Heart left ventricle (tissue), 16 donors: ENCODE measurements at regions not wholly inside any gene's neighbourhood (a gene's known extent, or its start where the extent isn't known, plus 50 kb on each side); places are given as distances from the start of the nearest gene placed in this dataset.

Experiments used
- ATAC-seq, 4 donors: fragments of 200-7000 bp; cut with Tn5 transposase; one replicate each; pipeline ENCODE4 v1.9.1; 2020 to 2022; ENCODE audit warnings: moderate library complexity in 4 of 4, mild to moderate bottlenecking in 3 of 4, moderate number of reproducible peaks in 1 of 4
- DNase-seq, 5 donors: peaks; one replicate each; pipeline ENCODE4 v3.0.0-alpha.2; 2020
- H3K27ac ChIP-seq, 12 donors: fragments of 200-600 bp; sonication (generic) in 4 of 12; one replicate each; pipeline versions ENCODE4 v1.5.0 to v1.8.0; 2016 to 2022; ENCODE audit warnings: mild to moderate bottlenecking in 2 of 12
- H3K27me3 ChIP-seq, 9 donors: fragments of 200-600 bp; sonication (generic) in 2 of 9; one replicate each; pipeline versions ENCODE4 v1.5.1 to v1.8.0; 2016 to 2022; ENCODE audit warnings: mild to moderate bottlenecking in 3 of 9
- H3K36me3 ChIP-seq, 9 donors: fragments of 200-600 bp; sonication (generic) in 2 of 9; one replicate each; pipeline versions ENCODE4 v1.5.0 to v1.8.0; 2018 to 2022; ENCODE audit warnings: mild to moderate bottlenecking in 2 of 9
- H3K4me1 ChIP-seq, 12 donors: fragments of 200-600 bp; sonication (generic) in 4 of 12; one replicate each; pipeline versions ENCODE4 v1.5.0 to v1.8.0; 2016 to 2022; ENCODE audit warnings: mild to moderate bottlenecking in 3 of 12
- H3K4me3 ChIP-seq, 12 donors: fragments of 200-600 bp; sonication (generic) in 4 of 12; one replicate each; pipeline versions ENCODE4 v1.5.0 to v1.8.0; 2017 to 2022; ENCODE audit warnings: mild to moderate bottlenecking in 9 of 12, moderate library complexity in 4 of 12
- H3K9me3 ChIP-seq, 12 donors: fragments of 200-600 bp; sonication (generic) in 4 of 12; one replicate each; pipeline versions ENCODE4 v1.5.0 to v1.8.0; 2016 to 2022; ENCODE audit warnings: mild to moderate bottlenecking in 1 of 12
- POLR2A ChIP-seq, 2 donors: fragments of 450-650 bp; IDR thresholded peaks; one replicate each; pipeline ENCODE4 v1.6.1; 2017; ENCODE audit warnings: antibody characterized with exemption in 2 of 2, mild to moderate bottlenecking in 2 of 2, moderate library complexity in 2 of 2
- WGBS, 4 donors: extraction: QIAGEN DNeasy Blood & Tissue Kit in 2 of 4; methylation state at CpG; one replicate each; pipeline versions ENCODE4 v1.1.5 to v1.1.7; 2013 to 2018; 5-methylcytosine and 5-hydroxymethylcytosine counted together
- intact Hi-C, 10 donors: fragments of 100-400 bp; cut with DNase I; formaldehyde crosslinking; loops; one replicate each; pipeline versions ENCODE4 v1.11.1 to v1.14.2; 2022
- TF ChIP-seq, protein P1 (sequence below), 12 donors: fragments of 200-600 bp; sonication (generic) in 4 of 12; IDR thresholded peaks; one replicate each; pipeline versions ENCODE4 v1.5.0 to v1.8.0; 2018 to 2022; ENCODE audit warnings: antibody characterized with exemption in 12 of 12, mild to moderate bottlenecking in 5 of 12
- donor health status: ischemic (EF 13 %, LVEDD 7.1; RV severe dilation, severe dysfunction).
- donor health status: healthy with polysubstance abuse.
- donor health status: DM: no; HTN: yes; CAD: no.
- donor health status: DM: no; HTN: no; CAD: no.
- donor health status: ischemic (EF 25% LVEDD 6.9; RV normal size, moderate dysfunction).
- donor health status: ischemic (EF 25% LVEDD 5.7; RV mildly dilated, moderate dysfunction).
- donor health status: healthy.
- donor health status: DM: yes; HTN: yes; CAD: no.
- donor health status: ischemic (EF 35%, LVEDD 5.7; RV mildly dilated, moderate dysfunction).
- donor health status: nonischemic (EF 11% LVEDD 7.7; RV severe dilation, severe dysfunction).
- donor health status: DM: yes; HTN: yes; CAD: no.
- donor health status: PGD.
- donor health status: ischemic (EF 29% LVEDD 5.4; RV normal size, mild dysfunction).
- donor health status: nonischemic (EF 23%, LVEDD 6.1; RV moderate dilation, normal function).

DNA sequence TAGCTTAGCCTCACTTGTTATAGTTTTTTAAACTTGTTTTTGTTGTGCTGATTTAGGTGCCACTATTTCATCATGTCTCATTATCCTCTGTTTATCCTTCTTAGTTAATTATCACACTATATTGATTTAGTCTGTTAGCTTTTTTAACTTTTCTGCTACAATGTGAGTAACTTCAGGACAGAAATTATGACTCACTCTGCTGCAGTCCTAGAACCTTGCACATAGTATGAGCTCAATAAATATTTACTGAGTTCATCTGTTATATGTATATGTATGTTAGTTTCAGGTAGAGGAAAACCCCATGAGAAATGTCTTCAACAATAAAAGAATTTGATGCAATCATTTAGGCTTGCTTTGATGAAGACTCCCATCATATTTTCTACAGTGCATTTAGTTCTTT lies 224.3 kb upstream of the NAV3 start:
- TF ChIP-seq, protein P1, sequence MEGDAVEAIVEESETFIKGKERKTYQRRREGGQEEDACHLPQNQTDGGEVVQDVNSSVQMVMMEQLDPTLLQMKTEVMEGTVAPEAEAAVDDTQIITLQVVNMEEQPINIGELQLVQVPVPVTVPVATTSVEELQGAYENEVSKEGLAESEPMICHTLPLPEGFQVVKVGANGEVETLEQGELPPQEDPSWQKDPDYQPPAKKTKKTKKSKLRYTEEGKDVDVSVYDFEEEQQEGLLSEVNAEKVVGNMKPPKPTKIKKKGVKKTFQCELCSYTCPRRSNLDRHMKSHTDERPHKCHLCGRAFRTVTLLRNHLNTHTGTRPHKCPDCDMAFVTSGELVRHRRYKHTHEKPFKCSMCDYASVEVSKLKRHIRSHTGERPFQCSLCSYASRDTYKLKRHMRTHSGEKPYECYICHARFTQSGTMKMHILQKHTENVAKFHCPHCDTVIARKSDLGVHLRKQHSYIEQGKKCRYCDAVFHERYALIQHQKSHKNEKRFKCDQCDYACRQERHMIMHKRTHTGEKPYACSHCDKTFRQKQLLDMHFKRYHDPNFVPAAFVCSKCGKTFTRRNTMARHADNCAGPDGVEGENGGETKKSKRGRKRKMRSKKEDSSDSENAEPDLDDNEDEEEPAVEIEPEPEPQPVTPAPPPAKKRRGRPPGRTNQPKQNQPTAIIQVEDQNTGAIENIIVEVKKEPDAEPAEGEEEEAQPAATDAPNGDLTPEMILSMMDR (IDR thresholded peaks at IDR 0.05), result no peak
- no peak for TF ChIP-seq POLR2A (IDR thresholded peaks at IDR 0.05)
- Histone ChIP-seq H3K27ac (no peak overlapping the region), H3K4me3 (no peak overlapping the region), H3K9me3 (no peaks in the 10 kb centered on the region), H3K27me3 (no peaks in the 10 kb centered on the region), H3K4me1 (peaks cover 0 to 4% (median 0%) of the 10 kb centered on the region in 12 donors), H3K36me3 (no peaks in the 10 kb centered on the region)
- intact Hi-C loops, result no loop called here
- DNase-seq (no peak), ATAC-seq (no peak)

DNA sequence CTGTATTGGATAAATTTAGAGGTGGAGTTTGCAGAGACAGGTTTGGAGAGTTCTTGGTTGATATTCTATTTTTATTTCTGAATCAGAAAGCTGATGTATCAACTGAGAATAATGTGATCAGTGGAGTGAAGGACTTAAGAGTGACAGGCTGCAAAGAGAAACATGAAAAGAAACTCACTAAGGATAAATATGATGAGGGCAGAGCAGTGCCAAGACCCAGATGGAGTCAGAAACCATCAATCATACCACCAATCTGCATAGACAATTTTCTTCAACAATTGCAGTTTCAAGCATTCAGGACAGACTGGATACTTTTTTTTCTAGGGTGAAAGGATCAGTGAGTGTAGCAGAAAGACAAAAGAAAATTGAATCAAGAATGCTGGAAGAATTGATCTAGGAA lies 226.7 kb upstream of the NAV3 start:
- intact Hi-C loops, result loop anchor here in 1 of 10 donors (2.0 kb wide), 1 partner anchor 33 kb away; no protein-coding TSS in a partner anchor
- Histone ChIP-seq H3K27ac (no peak overlapping the region), H3K9me3 (no peaks in the 10 kb centered on the region), H3K36me3 (no peaks in the 10 kb centered on the region), H3K4me3 (no peak overlapping the region), H3K27me3 (no peaks in the 10 kb centered on the region), H3K4me1 (peaks cover 0 to 4% (median 0%) of the 10 kb centered on the region in 12 donors)
- ATAC-seq (no peak), DNase-seq (no peak)
- TF ChIP-seq, protein P1 (IDR thresholded peaks at IDR 0.05), result no peak
- TF ChIP-seq POLR2A (IDR thresholded peaks at IDR 0.05), result no peak

DNA sequence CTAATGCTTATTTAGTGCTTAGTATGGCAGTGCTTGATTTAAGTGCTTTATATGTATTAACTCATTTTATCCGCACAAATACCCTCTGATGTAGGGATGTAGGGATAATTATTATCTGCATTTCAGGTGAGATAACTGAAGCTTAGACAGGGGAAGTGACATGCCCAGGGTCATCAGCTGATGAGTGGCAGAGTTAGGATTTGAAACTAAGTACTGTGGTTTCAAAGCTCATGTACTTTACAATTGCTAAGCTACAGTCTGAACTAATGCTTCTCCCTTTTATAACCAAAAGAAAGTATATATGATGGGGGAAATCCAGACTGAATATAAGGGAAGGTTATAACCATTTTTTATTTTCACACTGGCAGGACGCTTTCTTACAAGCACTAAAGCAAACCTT lies 229.6 kb upstream of the NAV3 start:
- Histone ChIP-seq H3K27ac (no peak overlapping the region), H3K4me1 (no peaks in the 10 kb centered on the region), H3K36me3 (no peaks in the 10 kb centered on the region), H3K9me3 (no peaks in the 10 kb centered on the region), H3K4me3 (no peak overlapping the region), H3K27me3 (no peaks in the 10 kb centered on the region)
- intact Hi-C loops, result no loop called here
- DNase-seq (no peak), ATAC-seq (no peak)
- no peak for TF ChIP-seq POLR2A (IDR thresholded peaks at IDR 0.05)
- TF ChIP-seq, protein P1 (IDR thresholded peaks at IDR 0.05), result no peak
- 91 to 95% (median 94%) methylated on average over 2 of the region's 2 CpGs for WGBS, 4 donors

DNA sequence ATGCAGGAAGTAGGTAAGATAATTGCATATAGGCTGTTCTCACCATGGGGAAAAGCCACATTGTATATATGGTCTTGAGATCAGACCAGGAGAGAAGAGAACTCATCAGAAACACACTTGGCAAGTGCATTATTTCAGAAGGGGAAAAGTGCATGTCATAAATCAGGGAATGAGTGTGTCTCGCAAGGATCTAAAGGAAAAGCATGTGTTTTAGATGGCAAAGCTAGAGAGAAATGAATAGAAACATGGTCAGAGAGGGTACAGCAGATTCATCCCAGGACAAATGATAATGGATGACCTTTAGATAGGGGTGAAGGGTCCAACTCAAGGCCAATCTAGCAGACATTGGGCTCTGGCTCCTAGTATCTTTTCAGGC lies 230.2 kb upstream of the NAV3 start:
- H3K36me3 ChIP-seq, result no peaks in the 10 kb centered on the region
- TF ChIP-seq POLR2A (IDR thresholded peaks at IDR 0.05), result no peak
- TF ChIP-seq, protein P1 (IDR thresholded peaks at IDR 0.05), result no peak
- 91 to 93% (median 93%) methylated on average over 1 of the region's 1 CpG for WGBS, 4 donors
- intact Hi-C loops, result no loop called here
- no peaks in the 10 kb centered on the region for H3K27me3 ChIP-seq
- no peaks in the 10 kb centered on the region for H3K9me3 ChIP-seq
- no peaks in the 10 kb centered on the region for H3K4me1 ChIP-seq
- DNase-seq (no peak), ATAC-seq (no peak)
- H3K4me3 ChIP-seq, result no peak overlapping the region
- H3K27ac ChIP-seq, result no peak overlapping the region
